ENCODE measurements at regions not wholly inside any gene's neighbourhood (a gene's known extent, or its start where the extent isn't known, plus 50 kb on each side); places are given as distances from the start of the nearest gene placed in this dataset.
"Not testable (repeated sequence)": the region's sequence is repeated elsewhere in the genome, so short reads cannot be mapped to it uniquely, and the experiment has no call there.

GRCh38 chr10:29714096-29714874, 79.5 kb upstream of the SVIL start:
- Histone ChIP-seq H3K4me3 (ENCODE audit: low read length) (no peak overlapping the region), H3K9ac (ENCODE audit: low read length) (no peak overlapping the region), H3K27me3 (replicated peaks; ENCODE audit: control insufficient read depth, insufficient read depth, low read length) (no peaks in the 10 kb centered on the region), H3K4me1 (ENCODE audit: control insufficient read depth, insufficient read depth, low read length) (peaks cover 43% of the 10 kb centered on the region), H3K36me3 (ENCODE audit: control insufficient read depth, insufficient read depth, low read length, severe bottlenecking) (no peaks in the 10 kb centered on the region), H3K9me3 (ENCODE audit: control insufficient read depth, low read length) (peaks cover 2% of the 10 kb centered on the region)
- DNase-seq (ENCODE audit: low read depth), result peak; percentile 60

GRCh38 chr10:29713450-29713849, 78.7 kb upstream of the SVIL start:
- Histone ChIP-seq H3K4me1 (ENCODE audit: control insufficient read depth, insufficient read depth, low read length) (peaks cover 35% of the 10 kb centered on the region), H3K4me3 (ENCODE audit: low read length) (no peak overlapping the region), H3K27me3 (replicated peaks; ENCODE audit: control insufficient read depth, insufficient read depth, low read length) (no peaks in the 10 kb centered on the region), H3K9me3 (ENCODE audit: control insufficient read depth, low read length) (no peaks in the 10 kb centered on the region), H3K9ac (ENCODE audit: low read length) (no peak overlapping the region), H3K36me3 (ENCODE audit: control insufficient read depth, insufficient read depth, low read length, severe bottlenecking) (no peaks in the 10 kb centered on the region)
- DNase-seq (ENCODE audit: low read depth), result peak; percentile 23

- DNase-seq (ENCODE audit: low read depth), result no peak
- Histone ChIP-seq H3K9ac (ENCODE audit: low read length) (no peak overlapping the region), H3K27me3 (replicated peaks; ENCODE audit: control insufficient read depth, insufficient read depth, low read length) (no peaks in the 10 kb centered on the region), H3K4me1 (ENCODE audit: control insufficient read depth, insufficient read depth, low read length) (peaks cover 32% of the 10 kb centered on the region), H3K9me3 (ENCODE audit: control insufficient read depth, low read length) (no peaks in the 10 kb centered on the region), H3K4me3 (ENCODE audit: low read length) (no peak overlapping the region), H3K36me3 (ENCODE audit: control insufficient read depth, insufficient read depth, low read length, severe bottlenecking) (peaks cover 4% of the 10 kb centered on the region)
Observed at GRCh38 chr10:29712108-29712507, 77.3 kb upstream of the SVIL start.

DNA sequence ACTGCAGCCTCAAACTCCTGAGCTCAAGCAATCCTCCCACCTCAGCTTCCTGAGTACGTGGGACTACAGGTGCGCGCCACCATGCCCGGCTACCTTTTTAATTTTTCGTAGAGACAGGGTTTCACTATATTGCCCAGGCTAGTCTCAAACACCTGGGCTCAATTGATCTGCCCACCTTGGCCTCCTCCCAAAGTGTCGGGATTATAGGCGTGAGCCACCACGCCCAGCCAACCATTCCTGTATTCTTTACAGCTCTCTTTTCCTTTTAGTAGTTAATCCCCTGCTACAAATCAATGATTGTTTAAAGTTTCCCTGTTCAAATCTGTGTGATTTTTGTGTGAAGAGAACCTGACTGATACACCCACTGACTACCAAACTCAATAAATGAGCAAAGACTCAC, 75.4 kb upstream of the SVIL start:
- Histone ChIP-seq H3K27me3 (replicated peaks; ENCODE audit: control insufficient read depth, insufficient read depth, low read length) (no peaks in the 10 kb centered on the region), H3K9ac (ENCODE audit: low read length) (no peak overlapping the region), H3K36me3 (ENCODE audit: control insufficient read depth, insufficient read depth, low read length, severe bottlenecking) (peaks cover 8% of the 10 kb centered on the region), H3K4me1 (ENCODE audit: control insufficient read depth, insufficient read depth, low read length) (peaks cover 15% of the 10 kb centered on the region), H3K9me3 (ENCODE audit: control insufficient read depth, low read length) (no peaks in the 10 kb centered on the region), H3K4me3 (ENCODE audit: low read length) (no peak overlapping the region)
- DNase-seq (ENCODE audit: low read depth), result no peak

DNA sequence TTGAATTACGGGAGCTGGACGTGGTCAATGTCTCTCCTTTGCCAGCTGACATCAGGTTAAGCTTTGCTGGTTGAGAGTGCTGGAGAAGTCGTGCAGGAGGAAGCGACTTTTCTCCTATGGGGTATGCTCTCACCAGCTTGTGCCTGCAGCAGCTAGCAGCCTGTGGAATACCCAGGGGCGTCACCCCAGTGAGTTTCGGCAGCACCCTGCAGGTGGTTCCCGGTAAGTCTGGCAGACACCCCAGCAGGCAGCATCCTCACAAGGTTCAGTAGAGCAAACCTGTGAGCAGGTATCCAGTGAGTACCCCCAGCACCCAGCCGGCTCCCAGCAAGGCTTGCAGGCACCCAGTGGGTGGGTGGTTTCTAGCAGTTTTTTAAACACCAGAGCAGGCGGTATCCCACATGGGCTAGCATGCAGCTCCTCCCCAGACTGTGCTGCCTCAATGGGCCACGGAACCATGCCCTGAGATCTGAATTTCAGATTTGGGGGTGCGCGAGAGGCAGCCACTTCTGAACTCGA, 74.8 kb upstream of the SVIL start:
- Histone ChIP-seq H3K4me1 (ENCODE audit: control insufficient read depth, insufficient read depth, low read length) (peaks cover 14% of the 10 kb centered on the region), H3K9ac (ENCODE audit: low read length) (no peak overlapping the region), H3K9me3 (ENCODE audit: control insufficient read depth, low read length) (no peaks in the 10 kb centered on the region), H3K27me3 (replicated peaks; ENCODE audit: control insufficient read depth, insufficient read depth, low read length) (no peaks in the 10 kb centered on the region), H3K36me3 (ENCODE audit: control insufficient read depth, insufficient read depth, low read length, severe bottlenecking) (peaks cover 8% of the 10 kb centered on the region), H3K4me3 (ENCODE audit: low read length) (no peak overlapping the region)
- DNase-seq (ENCODE audit: low read depth), result no peak

GRCh38 chr10:29703271-29703670, 68.5 kb upstream of the SVIL start:
- peaks cover 14% of the 10 kb centered on the region for H3K4me1 ChIP-seq (ENCODE audit: control insufficient read depth, insufficient read depth, low read length)
- H3K9me3 ChIP-seq (ENCODE audit: control insufficient read depth, low read length), result no peaks in the 10 kb centered on the region
- H3K4me3 ChIP-seq (ENCODE audit: low read length), result peak overlapping the region; percentile 55
- DNase-seq (ENCODE audit: low read depth), result no peak
- H3K27me3 ChIP-seq (replicated peaks; ENCODE audit: control insufficient read depth, insufficient read depth, low read length), result no peaks in the 10 kb centered on the region
- peaks cover 11% of the 10 kb centered on the region for H3K36me3 ChIP-seq (ENCODE audit: control insufficient read depth, insufficient read depth, low read length, severe bottlenecking)
- no peak overlapping the region for H3K9ac ChIP-seq (ENCODE audit: low read length)

GRCh38 chr10:29702273-29703164, 67.7 kb upstream of the SVIL start:
- DNase-seq (ENCODE audit: low read depth), result peak; percentile 43
- Histone ChIP-seq H3K9me3 (ENCODE audit: control insufficient read depth, low read length) (no peaks in the 10 kb centered on the region), H3K9ac (ENCODE audit: low read length) (peak overlapping the region; percentile 30), H3K4me3 (ENCODE audit: low read length) (peak overlapping the region; percentile 55), H3K36me3 (ENCODE audit: control insufficient read depth, insufficient read depth, low read length, severe bottlenecking) (peaks cover 11% of the 10 kb centered on the region), H3K4me1 (ENCODE audit: control insufficient read depth, insufficient read depth, low read length) (peaks cover 14% of the 10 kb centered on the region), H3K27me3 (replicated peaks; ENCODE audit: control insufficient read depth, insufficient read depth, low read length) (no peaks in the 10 kb centered on the region)

DNA sequence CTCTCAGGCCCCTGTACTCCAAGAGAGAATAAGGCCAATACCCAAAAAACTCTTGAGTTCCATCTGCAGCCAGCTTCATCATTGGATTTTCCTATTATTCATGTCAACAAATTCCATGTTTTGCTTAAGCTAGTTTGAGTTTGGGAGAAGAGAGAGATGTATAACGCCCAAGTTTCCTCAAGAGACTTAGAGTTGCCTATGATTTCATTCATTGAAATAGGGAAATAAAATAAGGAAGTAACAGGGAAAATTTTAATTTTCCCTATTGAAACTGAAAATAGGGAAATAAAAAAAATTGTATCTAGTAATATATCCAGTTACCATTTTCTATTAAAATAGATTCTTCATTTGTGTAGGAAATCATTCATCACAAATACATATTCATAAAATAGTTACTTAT, 66.5 kb upstream of the SVIL start:
- Histone ChIP-seq H3K27me3 (replicated peaks; ENCODE audit: control insufficient read depth, insufficient read depth, low read length) (no peaks in the 10 kb centered on the region), H3K9ac (ENCODE audit: low read length) (no peak overlapping the region), H3K36me3 (ENCODE audit: control insufficient read depth, insufficient read depth, low read length, severe bottlenecking) (peaks cover 3% of the 10 kb centered on the region), H3K4me3 (ENCODE audit: low read length) (no peak overlapping the region), H3K4me1 (ENCODE audit: control insufficient read depth, insufficient read depth, low read length) (peaks cover 14% of the 10 kb centered on the region), H3K9me3 (ENCODE audit: control insufficient read depth, low read length) (no peaks in the 10 kb centered on the region)
- no peak for DNase-seq (ENCODE audit: low read depth)

DNA sequence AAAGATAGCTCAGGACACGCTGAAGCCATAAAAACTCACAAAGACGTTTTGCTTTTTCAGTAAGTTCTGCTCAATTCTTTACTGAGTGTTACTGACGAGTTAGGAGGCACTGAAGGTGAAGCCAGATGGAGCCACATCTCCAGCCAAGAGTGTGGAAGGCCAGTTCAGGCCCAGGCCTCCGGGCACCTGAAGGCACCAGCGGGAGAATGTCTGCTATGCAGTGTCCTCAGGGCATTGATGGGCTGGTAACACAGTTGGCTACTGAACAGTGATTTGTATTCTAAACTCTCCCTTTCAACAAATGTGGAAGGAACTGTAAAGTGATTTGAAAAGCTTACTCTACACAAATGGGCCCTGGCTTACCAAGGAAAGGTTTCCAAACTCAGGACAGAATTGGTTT, 64.8 kb upstream of the SVIL start:
- no peak overlapping the region for H3K4me3 ChIP-seq (ENCODE audit: low read length)
- H3K36me3 ChIP-seq (ENCODE audit: control insufficient read depth, insufficient read depth, low read length, severe bottlenecking), result peaks cover 3% of the 10 kb centered on the region
- H3K4me1 ChIP-seq (ENCODE audit: control insufficient read depth, insufficient read depth, low read length), result peaks cover 14% of the 10 kb centered on the region
- DNase-seq (ENCODE audit: low read depth), result no peak
- no peaks in the 10 kb centered on the region for H3K27me3 ChIP-seq (replicated peaks; ENCODE audit: control insufficient read depth, insufficient read depth, low read length)
- H3K9me3 ChIP-seq (ENCODE audit: control insufficient read depth, low read length), result no peaks in the 10 kb centered on the region
- H3K9ac ChIP-seq (ENCODE audit: low read length), result no peak overlapping the region

GRCh38 chr10:29698773-29699490, 64.2 kb upstream of the SVIL start:
- Histone ChIP-seq H3K36me3 (ENCODE audit: control insufficient read depth, insufficient read depth, low read length, severe bottlenecking) (peaks cover 3% of the 10 kb centered on the region), H3K27me3 (replicated peaks; ENCODE audit: control insufficient read depth, insufficient read depth, low read length) (no peaks in the 10 kb centered on the region), H3K9ac (ENCODE audit: low read length) (no peak overlapping the region), H3K4me1 (ENCODE audit: control insufficient read depth, insufficient read depth, low read length) (peaks cover 14% of the 10 kb centered on the region), H3K9me3 (ENCODE audit: control insufficient read depth, low read length) (no peaks in the 10 kb centered on the region), H3K4me3 (ENCODE audit: low read length) (no peak overlapping the region)
- no peak for DNase-seq (ENCODE audit: low read depth)

GRCh38 chr10:29696581-29696980, 61.8 kb upstream of the SVIL start:
- not testable (repeated sequence) for DNase-seq (ENCODE audit: low read depth); H3K9ac ChIP-seq (ENCODE audit: low read length); H3K4me1 ChIP-seq (ENCODE audit: control insufficient read depth, insufficient read depth, low read length); H3K27me3 ChIP-seq (replicated peaks; ENCODE audit: control insufficient read depth, insufficient read depth, low read length); H3K9me3 ChIP-seq (ENCODE audit: control insufficient read depth, low read length); H3K4me3 ChIP-seq (ENCODE audit: low read length); H3K36me3 ChIP-seq (ENCODE audit: control insufficient read depth, insufficient read depth, low read length, severe bottlenecking)
